SK-N-SH (cell line): ENCODE measurements at regions not wholly inside any gene's neighbourhood (a gene's known extent, or its start where the extent isn't known, plus 50 kb on each side); places are given as distances from the start of the nearest gene placed in this dataset.

Experiments
- CTCF ChIA-PET: fragments of 300-600, 350-600 bp; formaldehyde crosslinking; extraction: SDS; loops from one replicate; lab custom pipeline; 2021; lab: Yijun Ruan, JAX
- POLR2A ChIA-PET: fragments of 350-600 bp; sonication (Branson Sonifier 250); formaldehyde crosslinking; extraction: SDS; loops from one replicate; lab custom pipeline; 2020; ENCODE audit warnings: antibody characterized with exemption, inconsistent platforms; lab: Yijun Ruan, JAX
- DNase-seq: peaks from one replicate; pipeline ENCODE4 v3.0.0; 2012
- H2AFZ ChIP-seq: fragments of 200-600 bp; sonication (generic); 2 replicates; pipeline ENCODE4 v1.8.1; 2016; ENCODE audit warnings: antibody characterized with exemption, mild to moderate bottlenecking, low read depth
- H3F3A ChIP-seq: fragments of 200-600 bp; sonication (generic); replicated peaks from 2 replicates; pipeline ENCODE3; 2016; ENCODE audit warnings: antibody characterized with exemption, mild to moderate bottlenecking; ENCODE audit not compliant: insufficient read depth
- H3K27ac ChIP-seq, 2 experiments: fragments of 200-500 bp in 1 of 2; fragments of 200-600 bp in 1 of 2; sonication (Bioruptor generic) in 1 of 2; sonication (generic), shearing (Covaris generic) in 1 of 2; 2 replicates each; pipeline versions ENCODE4 v1.5.1 to v1.6.1; 2014 to 2016; ENCODE audit warnings: low read depth in 2 of 2, inconsistent platforms in 1 of 2, low read length in 1 of 2, mild to moderate bottlenecking in 1 of 2, mixed read lengths in 1 of 2
- H3K27me3 ChIP-seq: fragments of 200-600 bp; sonication (generic), shearing (Covaris generic); 2 replicates; pipeline ENCODE4 v1.6.1; 2016; ENCODE audit warnings: mixed run types; ENCODE audit not compliant: insufficient read depth
- H3K36me3 ChIP-seq, 2 experiments: fragments of 200-500 bp in 1 of 2; fragments of 200-600 bp in 1 of 2; sonication (Bioruptor generic) in 1 of 2; sonication (generic) in 1 of 2; replicated peaks in 1 of 2; 2 replicates each; pipeline versions ENCODE3 to v1.5.1; 2014 to 2016; ENCODE audit warnings: low read length in 1 of 2, mild to moderate bottlenecking in 1 of 2; ENCODE audit not compliant: insufficient read depth in 2 of 2, control insufficient read depth in 1 of 2
- H3K4me1 ChIP-seq, 2 experiments: fragments of 200-500 bp in 1 of 2; fragments of 200-600 bp in 1 of 2; sonication (Bioruptor generic) in 1 of 2; sonication (generic), shearing (Covaris generic) in 1 of 2; 2 replicates each; pipeline versions ENCODE4 v1.5.1 to v1.6.1; 2014 to 2016; ENCODE audit warnings: low read depth in 1 of 2, low read length in 1 of 2, mixed run types in 1 of 2; ENCODE audit not compliant: insufficient read depth in 2 of 2, control insufficient read depth in 1 of 2
- H3K4me2 ChIP-seq: fragments of 200-600 bp; sonication (generic), shearing (Covaris generic); 2 replicates; pipeline ENCODE4 v1.6.1; 2017; ENCODE audit warnings: mixed run types
- H3K4me3 ChIP-seq, 2 experiments: fragments of 200-500 bp in 1 of 2; fragments of 200-600 bp in 1 of 2; sonication (Bioruptor generic) in 1 of 2; sonication (generic), shearing (Covaris generic) in 1 of 2; 2 replicates each; pipeline versions ENCODE4 v1.5.1 to v1.8.1; 2014 to 2016; ENCODE audit warnings: low read depth in 2 of 2, inconsistent platforms in 1 of 2, low read length in 1 of 2, mild to moderate bottlenecking in 1 of 2, mixed read lengths in 1 of 2, moderate library complexity in 1 of 2
- H3K79me2 ChIP-seq: fragments of 200-600 bp; sonication (generic); 2 replicates; pipeline ENCODE4 v1.8.1; 2017; ENCODE audit warnings: mild to moderate bottlenecking; ENCODE audit not compliant: insufficient read depth
- H3K9ac ChIP-seq: fragments of 200-600 bp; sonication (generic); 2 replicates; pipeline ENCODE4 v1.6.1; 2017; ENCODE audit warnings: mixed run types
- H3K9me2 ChIP-seq: fragments of 200-600 bp; sonication (generic); 2 replicates; pipeline ENCODE4 v1.6.1; 2017; ENCODE audit warnings: mixed run types
- H3K9me3 ChIP-seq: fragments of 200-600 bp; sonication (generic); 2 replicates; pipeline ENCODE4 v1.6.1; 2017; ENCODE audit warnings: mixed run types, mild to moderate bottlenecking, moderate library complexity
- H4K20me1 ChIP-seq: fragments of 200-600 bp; sonication (generic); 2 replicates; pipeline ENCODE4 v1.6.1; 2017; ENCODE audit warnings: mild to moderate bottlenecking, mixed run types; ENCODE audit not compliant: insufficient read depth
- CHD2 ChIP-seq: fragments of 150-350 bp; IDR thresholded peaks from 2 replicates; pipeline ENCODE4 v1.6.1; 2018; ENCODE audit warnings: low read length; ENCODE audit not compliant: partially characterized antibody
- FOSL2 ChIP-seq: IDR thresholded peaks from 2 replicates; pipeline ENCODE4 v1.4.0; 2012; ENCODE audit warnings: low read depth, mild to moderate bottlenecking, moderate library complexity, borderline replicate concordance
- MXI1 ChIP-seq: IDR thresholded peaks from 2 replicates; pipeline ENCODE4 v1.6.1; 2012; ENCODE audit warnings: mild to moderate bottlenecking, low read depth, low read length, improper control_type of control experiment
- REST ChIP-seq: IDR thresholded peaks from 2 replicates; pipeline ENCODE4 v1.6.1; 2012; ENCODE audit warnings: mild to moderate bottlenecking, low read depth, low read length, moderate library complexity
- RFX5 ChIP-seq: IDR thresholded peaks from 2 replicates; pipeline ENCODE4 v1.6.1; 2012; ENCODE audit warnings: mild to moderate bottlenecking, improper control_type of control experiment, low read length
- RXRA ChIP-seq: IDR thresholded peaks from 2 replicates; pipeline ENCODE4 v1.4.0; 2012; ENCODE audit warnings: low read depth, mild to moderate bottlenecking, borderline replicate concordance
- TAF1 ChIP-seq: IDR thresholded peaks from 2 replicates; pipeline ENCODE4 v1.6.1; 2012; ENCODE audit warnings: low read depth, mild to moderate bottlenecking, low read length, moderate library complexity, borderline replicate concordance
- TEAD4 ChIP-seq: IDR thresholded peaks from 2 replicates; pipeline ENCODE4 v1.4.0; 2012; ENCODE audit warnings: mild to moderate bottlenecking, borderline replicate concordance; ENCODE audit not compliant: insufficient read depth
- USF1 ChIP-seq: IDR thresholded peaks from 2 replicates; pipeline ENCODE4 v1.4.0; 2012; ENCODE audit warnings: low read depth, borderline replicate concordance
- YY1 ChIP-seq: IDR thresholded peaks from 2 replicates; pipeline ENCODE4 v1.4.0; 2012; ENCODE audit warnings: low read depth, mild to moderate bottlenecking
- whole genome bisulfite sequencing: methylation state at CpG from one replicate; pipeline ENCODE4 v1.1.6; 2017; ENCODE audit warnings: low lambda C conversion rate; 5-methylcytosine and 5-hydroxymethylcytosine counted together
- TF ChIP-seq, protein P1 (sequence below): IDR thresholded peaks from 2 replicates; pipeline ENCODE4 v1.4.0; 2012; ENCODE audit warnings: low read depth, borderline replicate concordance
- TF ChIP-seq, protein P2 (sequence below): fragments of 200-600 bp; sonication (generic); IDR thresholded peaks from 2 replicates; pipeline ENCODE4 v1.6.1; 2017; ENCODE audit warnings: antibody characterized with exemption, mild to moderate bottlenecking, moderate library complexity
- TF ChIP-seq, protein P3 (sequence below): IDR thresholded peaks from 2 replicates; pipeline ENCODE4 v1.4.0; 2012; ENCODE audit warnings: low read depth
- TF ChIP-seq, protein P4 (sequence below): fragments of 150-350 bp; IDR thresholded peaks from 2 replicates; pipeline ENCODE4 v1.6.1; 2017; ENCODE audit warnings: antibody characterized with exemption, low read length, low read depth, borderline replicate concordance

DNA sequence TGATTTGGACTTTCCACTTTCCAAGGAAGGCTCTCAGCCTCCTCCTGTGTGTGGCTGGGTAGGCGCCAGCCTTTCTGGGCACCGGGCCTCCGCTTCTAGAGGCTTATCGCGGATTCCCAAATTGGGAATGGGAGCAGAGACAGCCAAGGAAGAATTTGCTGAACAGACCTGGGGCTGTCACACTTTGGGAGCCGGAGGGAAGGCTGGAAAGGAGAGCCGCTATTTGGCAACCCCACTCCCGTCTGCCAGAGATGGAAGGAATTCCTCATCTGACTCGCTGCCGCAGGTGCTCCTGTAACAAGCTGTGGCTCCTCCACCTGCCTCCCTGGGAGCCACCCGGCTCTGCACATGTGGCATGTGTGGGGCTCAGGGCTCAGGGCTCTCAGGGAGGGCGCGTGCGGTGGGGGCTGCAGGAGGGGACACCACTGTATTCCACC is 50.8 kb upstream of the ECHDC3 start:
- H3K9me3 ChIP-seq = no peaks in the 10 kb centered on the region
- ChIA-PET CTCF (no interaction called here), POLR2A (no interaction called here)
- H3K36me3 ChIP-seq = no peaks in the 10 kb centered on the region
- H4K20me1 ChIP-seq = no peaks in the 10 kb centered on the region
- H3F3A ChIP-seq = no peaks in the 10 kb centered on the region
- H3K4me2 ChIP-seq = no peak overlapping the region
- H2AFZ ChIP-seq = no peak overlapping the region
- no peaks in the 10 kb centered on the region for H3K79me2 ChIP-seq
- no peak overlapping the region for H3K27ac ChIP-seq
- H3K27me3 ChIP-seq = no peaks in the 10 kb centered on the region; the same call in 1 of the 2 replicates
- TF ChIP-seq, protein P1, sequence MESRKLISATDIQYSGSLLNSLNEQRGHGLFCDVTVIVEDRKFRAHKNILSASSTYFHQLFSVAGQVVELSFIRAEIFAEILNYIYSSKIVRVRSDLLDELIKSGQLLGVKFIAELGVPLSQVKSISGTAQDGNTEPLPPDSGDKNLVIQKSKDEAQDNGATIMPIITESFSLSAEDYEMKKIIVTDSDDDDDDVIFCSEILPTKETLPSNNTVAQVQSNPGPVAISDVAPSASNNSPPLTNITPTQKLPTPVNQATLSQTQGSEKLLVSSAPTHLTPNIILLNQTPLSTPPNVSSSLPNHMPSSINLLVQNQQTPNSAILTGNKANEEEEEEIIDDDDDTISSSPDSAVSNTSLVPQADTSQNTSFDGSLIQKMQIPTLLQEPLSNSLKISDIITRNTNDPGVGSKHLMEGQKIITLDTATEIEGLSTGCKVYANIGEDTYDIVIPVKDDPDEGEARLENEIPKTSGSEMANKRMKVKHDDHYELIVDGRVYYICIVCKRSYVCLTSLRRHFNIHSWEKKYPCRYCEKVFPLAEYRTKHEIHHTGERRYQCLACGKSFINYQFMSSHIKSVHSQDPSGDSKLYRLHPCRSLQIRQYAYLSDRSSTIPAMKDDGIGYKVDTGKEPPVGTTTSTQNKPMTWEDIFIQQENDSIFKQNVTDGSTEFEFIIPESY = no peak
- TF ChIP-seq USF1 (no peak), CHD2 (no peak), TAF1 (no peak), YY1 (no peak), TEAD4 (no peak), RFX5 (no peak), MXI1 (no peak), REST (no peak), RXRA (no peak), FOSL2 (no peak)
- TF ChIP-seq, protein P2, sequence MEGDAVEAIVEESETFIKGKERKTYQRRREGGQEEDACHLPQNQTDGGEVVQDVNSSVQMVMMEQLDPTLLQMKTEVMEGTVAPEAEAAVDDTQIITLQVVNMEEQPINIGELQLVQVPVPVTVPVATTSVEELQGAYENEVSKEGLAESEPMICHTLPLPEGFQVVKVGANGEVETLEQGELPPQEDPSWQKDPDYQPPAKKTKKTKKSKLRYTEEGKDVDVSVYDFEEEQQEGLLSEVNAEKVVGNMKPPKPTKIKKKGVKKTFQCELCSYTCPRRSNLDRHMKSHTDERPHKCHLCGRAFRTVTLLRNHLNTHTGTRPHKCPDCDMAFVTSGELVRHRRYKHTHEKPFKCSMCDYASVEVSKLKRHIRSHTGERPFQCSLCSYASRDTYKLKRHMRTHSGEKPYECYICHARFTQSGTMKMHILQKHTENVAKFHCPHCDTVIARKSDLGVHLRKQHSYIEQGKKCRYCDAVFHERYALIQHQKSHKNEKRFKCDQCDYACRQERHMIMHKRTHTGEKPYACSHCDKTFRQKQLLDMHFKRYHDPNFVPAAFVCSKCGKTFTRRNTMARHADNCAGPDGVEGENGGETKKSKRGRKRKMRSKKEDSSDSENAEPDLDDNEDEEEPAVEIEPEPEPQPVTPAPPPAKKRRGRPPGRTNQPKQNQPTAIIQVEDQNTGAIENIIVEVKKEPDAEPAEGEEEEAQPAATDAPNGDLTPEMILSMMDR = no peak
- TF ChIP-seq, protein P3, sequence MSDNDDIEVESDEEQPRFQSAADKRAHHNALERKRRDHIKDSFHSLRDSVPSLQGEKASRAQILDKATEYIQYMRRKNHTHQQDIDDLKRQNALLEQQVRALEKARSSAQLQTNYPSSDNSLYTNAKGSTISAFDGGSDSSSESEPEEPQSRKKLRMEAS = no peak
- TF ChIP-seq, protein P4, sequence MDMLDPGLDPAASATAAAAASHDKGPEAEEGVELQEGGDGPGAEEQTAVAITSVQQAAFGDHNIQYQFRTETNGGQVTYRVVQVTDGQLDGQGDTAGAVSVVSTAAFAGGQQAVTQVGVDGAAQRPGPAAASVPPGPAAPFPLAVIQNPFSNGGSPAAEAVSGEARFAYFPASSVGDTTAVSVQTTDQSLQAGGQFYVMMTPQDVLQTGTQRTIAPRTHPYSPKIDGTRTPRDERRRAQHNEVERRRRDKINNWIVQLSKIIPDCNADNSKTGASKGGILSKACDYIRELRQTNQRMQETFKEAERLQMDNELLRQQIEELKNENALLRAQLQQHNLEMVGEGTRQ = no peak
- no peak overlapping the region for H3K4me3 ChIP-seq
- WGBS = 88% methylated on average over 11 of the region's 14 CpGs
- no peaks in the 10 kb centered on the region for H3K4me1 ChIP-seq
- no peak for DNase-seq
- no peak overlapping the region for H3K9ac ChIP-seq
- H3K9me2 ChIP-seq = no peaks in the 10 kb centered on the region
